8988T (cell line): ENCODE measurements at regions not wholly inside any gene's neighbourhood (a gene's known extent, or its start where the extent isn't known, plus 50 kb on each side); places are given as distances from the start of the nearest gene placed in this dataset.
A peak's percentile ranks its signal among the peaks of the same experiment; 100 is the strongest.

ENCODE experiments used
- DNase-seq: peaks from one replicate; pipeline ENCODE4 v3.0.0; 2011

DNA sequence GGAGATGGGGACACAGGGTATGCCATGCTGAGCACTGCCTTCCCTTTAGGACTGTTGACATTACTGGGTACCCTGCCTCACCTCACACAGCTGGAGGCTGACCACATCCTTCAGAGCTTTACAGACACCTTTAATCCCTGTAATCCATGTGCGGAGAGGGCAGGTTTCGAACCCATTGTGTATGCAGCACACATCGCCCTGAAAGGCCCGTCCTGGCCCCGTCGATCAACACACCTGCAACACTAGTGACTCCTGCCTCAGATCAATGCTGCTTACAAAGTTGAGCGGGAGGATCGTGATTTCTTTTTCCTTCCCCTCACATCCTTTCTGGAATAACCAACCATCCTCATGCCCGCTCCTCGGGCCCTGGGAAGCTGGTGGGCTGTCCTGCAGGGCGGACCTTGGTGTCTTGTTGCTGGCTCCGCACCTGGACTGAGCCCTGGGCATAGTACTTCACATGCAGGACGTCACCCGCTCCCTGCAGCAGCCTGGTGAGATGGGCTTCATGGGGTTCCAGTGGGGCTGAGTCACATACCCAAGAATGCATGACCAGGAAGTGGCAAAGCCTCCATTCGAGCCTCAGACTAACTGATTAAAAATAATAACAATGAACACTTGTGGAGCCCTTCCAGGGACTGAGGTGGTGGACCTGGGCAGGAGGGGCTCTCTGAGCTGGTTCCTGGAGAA lies 403.6 kb downstream of the PTPRU start:
- peak; percentile 46 for DNase-seq

DNA sequence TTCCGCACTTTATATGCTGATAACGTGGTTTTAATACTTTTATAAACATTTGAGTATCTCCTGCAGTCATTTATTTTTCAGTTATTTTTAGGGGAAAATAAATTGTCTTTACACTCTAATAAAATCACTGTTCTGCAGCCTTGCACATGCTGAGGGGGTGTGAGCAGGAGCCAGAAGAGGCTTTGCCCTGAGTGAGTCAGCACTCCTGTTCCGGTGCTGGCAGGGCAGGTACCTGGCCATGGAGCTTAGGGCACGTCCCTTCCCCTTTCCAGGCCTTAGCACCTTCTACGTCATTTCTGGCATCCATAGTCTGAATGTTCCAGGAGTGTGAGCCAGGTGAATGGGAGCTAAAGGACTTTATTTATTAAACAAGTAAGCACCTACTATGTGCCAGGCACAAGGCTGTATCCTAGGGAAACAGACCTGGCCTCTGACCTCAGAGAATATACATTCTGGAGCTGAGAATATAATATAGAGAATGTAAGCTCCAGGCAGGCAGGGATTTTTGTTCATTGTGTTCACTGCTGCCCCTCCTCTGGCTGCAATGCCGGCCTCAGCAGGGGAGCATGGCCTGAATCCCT lies 402.9 kb downstream of the PTPRU start:
- no peak for DNase-seq

DNA sequence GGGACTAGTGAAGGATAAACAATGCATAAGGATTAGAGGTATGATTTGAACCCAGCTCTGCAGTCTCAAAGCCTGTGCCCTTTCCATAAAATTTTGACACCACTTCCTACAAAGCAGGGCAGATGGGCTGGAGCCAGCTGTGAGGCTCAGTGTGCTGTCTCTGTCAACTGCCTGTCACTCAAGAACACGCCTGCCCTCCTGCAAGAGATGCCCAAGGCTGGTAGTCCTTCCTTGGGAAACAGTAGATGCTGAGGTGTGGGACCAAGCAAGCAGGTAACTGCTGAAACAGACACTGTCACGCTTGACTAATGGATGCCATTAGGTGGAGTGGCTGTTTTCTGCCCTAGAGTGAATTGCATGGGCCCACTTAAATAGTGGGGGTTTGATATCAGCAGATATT lies 402.0 kb downstream of the PTPRU start:
- DNase-seq, result no peak

DNA sequence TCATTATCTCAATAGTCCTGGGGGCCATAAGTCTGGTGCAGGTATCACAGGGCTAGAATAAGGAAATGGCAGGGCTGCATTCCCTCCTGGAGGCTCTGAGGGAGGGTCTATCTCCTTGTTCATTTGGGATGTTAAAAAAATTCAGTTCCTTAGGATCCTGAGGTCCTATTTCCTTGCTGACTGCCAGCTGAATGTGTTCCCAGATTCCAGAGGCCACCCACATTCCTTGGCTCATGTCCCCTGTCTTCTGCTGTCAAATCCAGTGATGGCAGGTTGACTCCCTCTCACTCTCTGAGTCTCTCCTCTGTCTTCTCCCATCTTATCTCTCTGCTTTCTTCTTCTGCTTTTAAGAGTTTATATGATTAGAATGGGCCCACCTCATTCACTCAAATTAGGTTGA lies 400.6 kb downstream of the PTPRU start:
- DNase-seq, result no peak

DNA sequence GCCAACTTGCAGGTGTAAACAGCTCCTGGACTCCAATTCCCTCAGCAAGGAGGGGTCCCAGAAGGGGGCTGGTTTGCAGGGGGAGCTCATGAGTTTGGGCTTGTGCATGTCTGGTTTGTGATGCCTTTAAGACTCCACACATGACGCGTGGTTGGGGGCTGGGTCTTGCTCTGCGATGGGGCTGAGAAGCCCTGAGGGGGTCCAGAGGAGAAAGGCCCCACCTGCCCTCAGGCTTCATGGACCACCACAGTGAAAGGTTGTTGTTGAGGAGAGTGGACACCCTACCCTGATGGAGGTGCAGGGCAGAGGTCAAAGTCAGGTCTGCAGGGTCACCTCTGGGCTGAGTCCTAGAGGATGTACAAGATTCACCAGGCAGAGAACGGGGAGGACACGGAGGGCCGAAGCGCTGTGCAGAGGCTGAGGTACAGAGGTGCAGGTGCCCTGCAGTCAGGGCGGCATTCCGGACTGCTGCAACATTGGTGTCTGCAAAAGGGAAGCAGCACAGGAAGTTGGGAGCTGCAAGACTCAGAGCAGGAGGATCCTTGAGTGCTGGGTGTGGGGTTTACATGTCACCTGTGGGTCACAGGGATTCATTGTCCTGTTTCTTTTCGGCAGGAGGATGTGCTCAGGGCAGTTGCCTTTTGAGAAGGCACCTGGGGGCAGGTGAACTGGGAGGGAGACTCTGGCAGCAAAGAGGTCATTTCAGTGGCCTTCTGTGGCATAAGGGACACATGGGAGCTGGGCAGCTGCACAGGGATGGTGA lies 399.4 kb downstream of the PTPRU start:
- no peak for DNase-seq

DNA sequence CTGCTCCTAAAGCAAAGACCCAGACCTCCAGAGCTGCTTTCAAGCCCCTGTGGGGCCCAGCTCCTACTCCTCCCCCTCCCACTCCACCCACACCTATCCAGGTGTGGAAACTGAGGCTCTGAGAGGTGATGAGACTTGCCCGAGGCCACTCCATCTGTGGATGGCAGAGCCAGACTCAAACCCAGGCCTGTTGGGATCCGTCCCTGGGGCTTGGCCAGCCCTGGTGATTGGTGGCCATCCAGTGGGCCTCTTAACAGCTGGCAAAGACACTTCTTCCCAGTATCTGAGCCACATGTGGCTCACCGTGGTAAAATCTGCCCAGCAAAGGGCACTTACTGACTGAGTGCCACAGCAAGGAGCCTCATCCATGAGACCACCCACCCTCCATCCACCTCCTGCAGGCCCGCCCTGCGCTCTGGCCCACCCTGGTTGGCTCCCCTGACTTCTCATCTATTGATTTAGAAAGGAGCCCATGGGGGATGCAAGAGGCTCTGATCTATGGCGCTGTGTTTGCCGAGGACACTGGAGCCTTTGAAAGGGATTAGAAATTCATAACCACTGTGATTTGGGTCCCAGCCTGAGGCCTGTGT lies 398.5 kb downstream of the PTPRU start:
- no peak for DNase-seq

DNA sequence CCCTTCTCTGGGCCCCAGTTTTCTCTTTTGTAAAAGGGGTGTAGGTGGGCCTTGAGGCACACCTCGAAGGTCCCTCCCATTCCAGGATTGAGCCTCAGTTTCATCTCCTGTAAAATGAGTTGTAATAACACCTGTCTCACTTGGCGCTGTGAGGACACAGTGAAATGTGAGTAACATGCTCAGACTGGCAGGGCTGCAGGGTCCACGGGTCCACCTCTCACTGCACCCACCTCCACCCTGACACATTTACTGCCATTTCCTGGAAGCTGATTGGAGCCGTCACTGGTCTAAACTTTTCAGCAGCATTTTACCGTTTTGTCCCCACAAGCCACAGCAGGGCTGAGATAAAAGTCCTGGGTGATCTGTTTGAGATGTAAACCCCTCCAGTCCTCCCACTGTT lies 398.0 kb downstream of the PTPRU start:
- DNase-seq, result no peak

DNA sequence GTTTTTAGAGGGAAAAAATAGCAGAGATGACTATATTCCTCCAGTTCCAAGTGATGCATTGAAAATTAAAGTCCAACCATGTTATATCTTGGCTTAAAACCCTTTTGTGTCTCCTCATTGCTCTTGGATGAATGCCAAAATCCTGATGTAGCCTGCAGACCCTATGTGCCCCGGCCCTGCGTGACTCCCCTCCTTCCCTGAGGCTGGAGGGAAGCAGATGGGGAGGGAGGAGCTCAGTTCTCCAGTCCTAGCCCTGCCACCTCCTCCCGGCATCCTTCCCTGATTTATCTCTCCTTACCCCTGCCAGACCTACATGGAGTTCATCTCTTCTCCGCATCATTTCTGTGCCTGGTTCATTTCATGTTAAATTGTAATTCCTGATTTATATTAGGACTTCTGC lies 397.4 kb downstream of the PTPRU start:
- DNase-seq, result no peak

DNA sequence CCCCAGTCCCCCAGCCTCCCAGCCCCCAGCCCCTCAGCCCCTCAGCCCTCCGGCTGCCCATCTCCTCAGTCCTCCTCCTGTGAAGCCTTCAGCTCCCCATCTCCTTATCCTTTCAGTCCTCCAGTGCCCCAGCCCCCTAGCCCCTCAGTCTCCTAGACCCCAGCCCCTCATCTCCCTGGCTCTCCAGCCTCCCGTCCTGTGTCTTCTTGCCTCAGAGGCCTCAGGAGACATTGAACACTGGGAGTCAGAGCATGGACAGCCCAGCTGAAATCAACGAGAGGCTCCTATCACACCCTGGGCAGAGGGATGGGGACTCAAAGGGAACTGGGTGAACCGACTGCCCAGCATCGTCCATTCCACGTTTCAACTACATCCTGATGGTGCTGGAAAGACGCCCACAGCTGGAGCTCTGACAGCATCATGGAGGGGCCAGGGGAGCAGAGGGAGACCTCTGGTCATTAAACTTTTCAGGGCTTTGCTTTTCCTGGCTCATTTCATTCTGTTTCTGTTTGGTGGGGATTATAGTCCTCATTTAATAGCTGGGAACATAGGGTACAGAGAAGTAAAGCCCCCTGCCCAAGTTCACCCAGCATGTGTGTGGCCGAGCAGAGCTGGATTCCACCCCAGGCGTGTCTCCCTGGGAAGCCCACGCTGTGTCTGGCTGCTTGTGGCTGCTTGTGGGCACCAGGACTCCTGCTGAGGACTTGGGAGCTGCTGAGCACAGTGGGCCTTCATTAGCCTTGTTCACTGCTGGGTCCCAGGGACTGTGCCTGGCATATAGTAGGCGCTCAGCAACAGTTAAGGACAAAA lies 396.7 kb downstream of the PTPRU start:
- DNase-seq, result no peak

DNA sequence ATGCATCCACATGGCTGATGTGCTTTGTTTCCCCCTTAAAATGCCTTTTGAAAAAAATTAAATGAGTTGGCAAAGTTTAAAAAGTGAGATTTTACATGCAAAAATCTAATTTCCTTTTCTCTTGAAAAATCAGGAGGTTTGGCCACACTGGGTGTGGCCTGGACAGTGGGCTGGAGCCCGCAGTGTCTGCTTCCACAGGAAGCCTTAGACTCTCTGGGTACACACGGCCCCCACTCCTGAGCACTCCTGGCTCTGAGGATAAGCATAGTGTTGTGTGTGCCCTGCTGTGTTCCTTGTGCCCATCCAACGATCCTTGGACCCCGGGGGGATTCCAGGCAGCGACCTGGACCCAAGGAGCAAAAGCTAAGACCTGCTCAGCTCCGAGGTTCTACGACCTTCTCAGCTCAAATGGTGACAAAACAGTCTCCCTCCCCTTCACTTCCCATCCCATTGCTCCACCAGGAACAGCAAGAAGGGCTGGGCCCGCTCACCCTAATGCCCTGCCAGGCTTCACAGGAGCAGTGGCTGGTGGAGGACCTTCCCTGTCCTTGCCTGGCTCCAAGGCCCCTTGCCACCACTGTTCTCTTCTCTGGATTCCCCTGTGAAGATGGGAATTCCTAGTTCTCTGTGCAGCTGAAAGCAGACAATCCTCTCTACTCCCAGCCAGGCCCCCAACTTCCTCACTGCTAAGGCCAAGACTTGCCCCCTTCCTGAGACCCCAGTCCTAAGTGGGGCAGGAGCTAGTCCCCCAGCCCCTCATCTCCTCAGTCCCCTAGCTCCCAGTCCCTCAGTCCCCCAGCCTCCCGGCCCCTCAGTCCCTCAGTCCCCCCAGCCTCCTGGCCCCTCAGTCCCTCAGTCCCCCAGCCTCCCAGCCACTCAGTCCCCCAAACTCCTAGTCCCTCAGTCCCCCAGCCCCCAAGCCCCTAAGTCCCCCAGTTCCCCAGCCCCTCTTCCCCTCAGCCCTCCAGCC lies 395.8 kb downstream of the PTPRU start:
- DNase-seq, result no peak

DNA sequence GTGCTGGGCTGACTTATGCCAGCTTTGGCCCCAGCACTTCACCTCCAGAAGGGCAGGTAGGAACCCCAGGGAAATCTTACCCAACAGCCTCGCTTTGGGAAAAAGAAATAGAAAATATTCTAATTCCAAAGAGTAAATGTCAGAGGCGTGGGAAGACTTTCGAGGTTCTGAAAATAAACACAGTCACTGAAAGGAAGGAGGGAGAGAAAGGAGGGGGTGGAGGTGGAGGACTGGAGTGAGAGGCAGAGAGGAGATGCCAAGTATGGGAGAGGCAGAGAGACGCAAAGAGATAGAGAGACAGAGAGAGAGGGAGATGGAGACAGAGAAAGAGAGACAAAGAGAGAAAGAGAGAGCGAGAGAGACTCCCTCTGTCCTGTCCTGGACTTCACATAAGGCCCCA lies 395.0 kb downstream of the PTPRU start:
- no peak for DNase-seq

DNA sequence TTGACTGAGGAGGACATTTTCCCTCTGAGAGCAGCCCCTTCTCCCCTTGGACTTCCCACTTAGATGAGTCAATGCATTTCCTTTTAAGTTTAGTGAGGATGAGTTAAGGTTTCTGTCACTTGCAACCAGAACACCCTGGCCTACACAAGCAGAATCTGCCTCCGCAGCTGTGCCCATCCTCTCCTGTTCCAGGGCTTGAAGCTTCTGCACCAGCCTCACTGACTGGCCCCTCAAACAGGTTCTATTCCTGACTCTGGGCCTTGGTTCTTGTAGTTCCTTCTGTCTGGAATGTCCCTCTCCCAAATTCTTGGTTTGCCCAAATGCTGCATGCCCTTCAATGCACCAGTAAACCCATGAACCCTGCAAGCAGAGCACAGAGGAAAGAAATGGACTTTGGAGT lies 394.4 kb downstream of the PTPRU start:
- DNase-seq, result no peak

DNA sequence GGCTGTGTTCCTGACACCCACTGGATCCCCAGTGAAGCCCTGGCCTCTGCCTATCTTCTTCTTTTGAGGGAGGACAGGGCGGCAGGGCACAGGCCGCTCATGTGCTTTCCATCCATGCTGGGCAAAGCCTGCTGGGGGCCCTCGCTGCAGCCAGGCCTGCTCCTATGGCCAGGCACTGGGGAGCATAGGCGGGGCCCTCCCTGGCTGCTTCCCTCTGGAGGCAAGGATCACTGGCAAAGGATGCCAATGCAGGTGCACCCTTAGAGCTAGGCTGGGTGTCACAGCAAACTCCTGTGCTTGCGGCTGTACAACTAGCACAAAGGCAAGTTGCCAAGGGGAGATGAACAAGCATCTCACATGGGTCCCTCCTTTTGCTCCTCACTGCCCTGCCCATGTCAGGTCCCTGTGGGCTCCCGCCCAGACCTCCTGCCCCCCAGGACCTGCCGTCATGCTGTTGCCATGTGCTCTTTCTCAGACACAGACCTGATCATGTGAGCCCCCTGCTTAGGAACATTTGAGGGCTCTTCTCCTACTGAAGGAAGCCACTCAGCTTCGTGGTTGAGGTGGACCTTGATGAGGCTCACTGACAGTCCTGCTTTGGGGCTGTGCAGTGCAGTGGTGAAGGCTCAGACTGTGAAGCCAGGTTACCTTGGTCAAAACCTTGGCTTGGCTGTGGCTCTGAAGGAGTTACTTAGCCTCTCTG lies 393.6 kb downstream of the PTPRU start:
- no peak for DNase-seq

DNA sequence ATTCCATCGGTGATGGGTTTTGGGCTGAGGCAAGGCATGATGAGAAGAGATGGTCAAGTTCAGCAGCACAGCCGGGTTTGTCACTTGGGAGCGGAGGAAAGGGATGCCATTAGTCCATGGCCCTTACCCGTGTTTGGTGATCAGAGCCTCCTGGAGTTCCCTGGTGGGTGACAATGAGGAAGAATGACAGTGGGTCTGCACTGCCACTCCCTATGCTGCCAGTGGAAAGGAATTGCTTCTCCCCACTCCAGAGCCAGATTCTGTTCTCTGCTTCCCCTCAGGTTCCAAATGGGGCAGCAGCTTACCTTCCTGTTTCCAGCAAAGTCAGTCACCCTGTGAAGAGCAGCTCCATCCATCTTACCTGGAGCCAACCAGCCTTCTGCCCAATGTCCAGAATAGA lies 393.1 kb downstream of the PTPRU start:
- DNase-seq, result no peak

DNA sequence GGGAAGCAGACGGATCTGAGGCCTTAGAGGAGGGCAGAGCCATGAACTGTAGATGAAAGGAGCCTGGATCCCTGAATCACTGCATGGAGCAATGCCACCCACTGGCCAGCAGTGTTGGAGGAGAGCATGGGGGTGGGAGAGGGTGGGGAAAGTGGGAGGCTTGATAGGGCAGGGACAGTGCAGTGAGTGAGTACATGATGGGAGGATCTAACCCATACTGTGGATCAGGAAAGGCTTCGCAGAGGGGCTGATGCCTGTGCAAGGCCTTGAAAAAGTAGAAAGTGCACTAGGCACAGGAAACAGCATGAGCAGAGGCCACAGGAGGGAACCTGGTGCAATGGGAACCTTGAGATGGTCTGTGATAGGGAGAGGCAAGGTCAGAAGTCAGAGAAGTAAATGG lies 391.9 kb downstream of the PTPRU start:
- no peak for DNase-seq

DNA sequence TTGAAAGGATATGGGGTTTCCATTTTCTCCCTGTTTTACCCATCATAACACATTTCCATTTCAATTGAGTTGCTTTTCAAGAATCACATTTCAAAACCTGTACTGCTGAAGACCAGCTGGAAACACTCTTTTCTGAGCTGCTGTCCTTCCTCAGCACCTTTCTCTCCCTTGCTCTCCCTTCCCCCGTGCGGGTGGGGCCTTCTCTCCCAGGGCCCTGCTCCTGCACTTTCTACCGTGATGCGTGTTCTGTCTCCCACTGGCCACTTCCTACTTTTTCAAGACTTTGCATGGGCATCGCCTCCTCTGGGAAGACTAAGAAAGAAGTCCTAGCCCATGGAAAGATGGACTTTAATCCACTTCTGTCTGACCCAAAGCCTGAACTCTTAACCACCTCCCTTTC lies 390.4 kb downstream of the PTPRU start:
- no peak for DNase-seq

DNA sequence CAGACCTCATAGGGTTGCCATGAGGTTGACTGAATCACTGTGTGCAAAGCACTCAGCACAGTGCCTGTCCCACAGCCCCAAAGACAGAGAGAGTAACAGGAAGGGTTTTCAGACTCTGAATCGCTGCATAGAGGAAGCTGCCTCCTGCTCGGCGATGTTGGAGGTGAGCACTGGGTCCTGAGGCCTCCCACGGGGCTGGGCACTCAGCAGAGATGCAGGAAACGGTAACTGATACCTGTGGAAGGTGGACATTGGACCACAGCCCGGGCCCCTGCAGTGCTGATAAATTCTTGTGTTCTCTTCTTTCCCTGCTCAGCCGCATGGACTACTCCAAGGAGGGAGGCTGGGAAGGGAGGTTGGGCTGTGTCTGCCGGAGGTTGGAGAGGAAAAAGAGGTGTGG lies 389.7 kb downstream of the PTPRU start:
- DNase-seq, result no peak

DNA sequence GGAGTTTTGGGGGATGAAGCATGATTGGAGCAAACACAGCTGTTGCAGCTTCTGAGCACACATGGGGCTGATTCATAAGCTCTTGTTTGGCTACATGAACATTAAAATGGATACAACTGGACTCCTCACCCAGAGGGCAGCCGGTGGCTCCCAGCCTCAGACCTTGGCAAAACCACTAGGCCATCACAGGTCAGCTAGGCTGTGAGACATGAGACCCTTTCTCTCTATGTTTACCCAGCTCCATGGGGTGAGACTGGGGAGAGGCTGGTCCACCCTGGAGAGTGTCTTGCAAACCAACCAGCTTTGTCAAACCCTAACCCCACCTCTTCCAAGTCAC lies 388.7 kb downstream of the PTPRU start:
- no peak for DNase-seq

DNA sequence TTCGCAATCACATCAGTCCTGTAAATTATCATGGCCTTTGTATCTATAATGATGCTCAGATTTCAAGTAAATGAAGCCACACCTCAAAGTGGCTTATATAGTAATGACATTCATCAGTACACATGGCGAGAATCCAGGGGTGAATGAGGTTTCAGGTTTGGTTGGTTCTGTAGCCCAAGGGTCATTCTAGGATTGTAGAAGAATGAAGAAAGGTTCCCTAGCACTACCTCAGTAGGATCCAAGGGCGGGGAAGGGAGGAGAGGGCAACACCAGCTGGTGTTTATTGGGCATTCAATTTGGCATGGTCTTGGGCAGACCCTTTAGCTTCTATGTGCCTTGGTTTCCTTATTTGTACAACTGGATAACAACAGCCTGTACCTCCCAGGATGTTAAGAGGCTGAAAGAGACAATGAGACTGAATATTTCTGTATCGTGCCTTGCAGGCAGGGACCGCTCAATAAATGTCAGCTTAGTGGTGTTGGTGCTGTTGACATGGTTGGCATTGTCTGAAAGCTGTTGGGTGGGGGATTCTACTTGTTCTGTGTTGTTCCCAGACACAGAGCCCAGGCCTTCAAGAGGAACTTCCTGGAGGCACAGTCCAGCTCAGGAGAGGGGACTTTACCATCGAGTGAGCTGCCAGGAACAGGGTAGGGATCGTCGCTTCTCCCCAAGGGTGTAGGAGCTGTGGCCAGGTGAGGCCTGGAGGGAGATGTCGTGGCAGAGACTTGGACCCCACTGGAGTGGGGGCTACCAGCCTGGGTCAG lies 388.2 kb downstream of the PTPRU start:
- DNase-seq, result no peak

DNA sequence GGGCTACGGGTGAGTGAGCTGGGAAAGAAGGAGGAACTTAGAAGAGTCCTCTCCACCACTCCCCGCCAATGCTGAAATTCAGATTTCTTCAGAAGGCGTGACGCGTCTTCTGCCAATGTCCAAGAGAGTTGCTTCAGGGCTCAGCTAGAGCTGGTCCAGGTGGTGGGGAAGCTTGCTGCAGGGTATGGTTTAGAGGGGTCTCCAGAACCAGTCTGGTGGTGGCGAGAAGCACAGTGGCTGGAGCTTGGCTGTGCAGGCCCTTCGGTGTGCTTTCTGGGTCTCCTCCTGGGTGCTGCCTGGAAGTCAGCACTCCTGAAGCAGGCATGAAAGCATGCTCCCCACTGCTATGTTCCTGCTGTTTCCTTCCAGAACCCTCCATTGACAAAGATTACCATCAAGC lies 387.2 kb downstream of the PTPRU start:
- no peak for DNase-seq
